Stimulated activated CD4-positive, alpha-beta T cell treated with anti-CD3 and anti-CD28 coated beads, TNF-alpha, amount 100 ng/mL, for 24 hours (primary cell): ENCODE measurements at regions not wholly inside any gene's neighbourhood (a gene's known extent, or its start where the extent isn't known, plus 50 kb on each side); places are given as distances from the start of the nearest gene placed in this dataset.
A peak's percentile ranks its signal among the peaks of the same experiment; 100 is the strongest.

Experiments
- DNase-seq, 3 experiments: peaks; one replicate each; pipeline ENCODE4 v3.0.0-alpha.2; 2020; ENCODE audit warnings: low read depth in 3 of 3

GRCh38 chr11:62030071-62030684 is 62.7 kb upstream of the FTH1 start:
- DNase-seq: no peak

GRCh38 chr11:62026739-62027370 is 59.4 kb upstream of the FTH1 start:
- DNase-seq: no peak

- peak; percentile 12 to 41 (median 30) for DNase-seq
These were observed 58.2 kb upstream of the FTH1 start for GRCh38 chr11:62025487-62026105.

- no peak for DNase-seq
These were observed 57.6 kb upstream of the FTH1 start for GRCh38 chr11:62024936-62025486.

- no peak for DNase-seq
These were observed 54.8 kb upstream of the FTH1 start for GRCh38 chr11:62022211-62022610.

GRCh38 chr11:62020661-62021060 is 53.2 kb upstream of the FTH1 start:
- DNase-seq: no peak

GRCh38 chr11:62018981-62019664 is 51.7 kb upstream of the FTH1 start:
- no peak for DNase-seq

GRCh38 chr11:62017878-62018655 is 50.6 kb upstream of the FTH1 start:
- DNase-seq: no peak
